Caco-2 (cell line): ENCODE measurements at regions not wholly inside any gene's neighbourhood (a gene's known extent, or its start where the extent isn't known, plus 50 kb on each side); places are given as distances from the start of the nearest gene placed in this dataset.

Experiments
- BruUV-seq: library from RNA; stranded (reverse); fragments of 400-500 nt; replicated peaks from 2 replicates; lab custom pipeline; 2021; lab: Mats Ljungman, UMichigan
- CTCF ChIA-PET: fragments of 300-600 bp; sonication (Branson Sonifier 250); formaldehyde crosslinking; loops from one replicate; lab custom pipeline; 2022; ENCODE audit warnings: antibody characterized with exemption; lab: Charles Lee
- POLR2A ChIA-PET: fragments of 300-600 bp; sonication (Branson Sonifier 250); formaldehyde crosslinking; loops from one replicate; lab custom pipeline; 2022; ENCODE audit warnings: antibody characterized with exemption; lab: Charles Lee
- DNase-seq, 2 experiments: peaks; one replicate each; pipeline versions ENCODE4 v3.0.0 to v3.0.0-alpha.2; 2020 to 2022
- H3K27me3 ChIP-seq: replicated peaks from 2 replicates; pipeline ENCODE4 v1.6.0; 2011; ENCODE audit warnings: low read length; ENCODE audit not compliant: control insufficient read depth, insufficient read depth
- H3K36me3 ChIP-seq: 2 replicates; pipeline ENCODE4 v1.5.1; 2011; ENCODE audit warnings: low read length; ENCODE audit not compliant: control insufficient read depth, insufficient read depth
- H3K4me1 ChIP-seq: fragments of 250-450 bp; sonication (Bioruptor Pico); 2 replicates; pipeline ENCODE4 v1.5.1; 2020; ENCODE audit warnings: mild to moderate bottlenecking
- H3K4me3 ChIP-seq: 2 replicates; pipeline ENCODE4 v1.5.1; 2011; ENCODE audit warnings: low read depth, mild to moderate bottlenecking, control low read depth, low read length
- H3K9me3 ChIP-seq: fragments of 250-450 bp; sonication (Bioruptor Pico); 2 replicates; pipeline ENCODE4 v1.5.1; 2020; ENCODE audit warnings: mild to moderate bottlenecking, moderate library complexity
- H3K27ac Mint-ChIP-seq: one replicate; pipeline ENCODE4 v1.8.0; 2022; ENCODE audit warnings: mixed read lengths; ENCODE audit not compliant: unreplicated experiment
- H3K27me3 Mint-ChIP-seq: one replicate; pipeline ENCODE4 v1.8.0; 2022; ENCODE audit warnings: mixed read lengths; ENCODE audit not compliant: insufficient read depth, unreplicated experiment
- H3K36me3 Mint-ChIP-seq: one replicate; pipeline ENCODE4 v1.8.0; 2022; ENCODE audit warnings: mild to moderate bottlenecking, mixed read lengths; ENCODE audit not compliant: insufficient read depth, unreplicated experiment
- H3K4me1 Mint-ChIP-seq: one replicate; pipeline ENCODE4 v1.8.0; 2022; ENCODE audit warnings: low read depth, mixed read lengths; ENCODE audit not compliant: unreplicated experiment
- H3K4me3 Mint-ChIP-seq: one replicate; pipeline ENCODE4 v1.8.0; 2022; ENCODE audit warnings: mild to moderate bottlenecking, moderate library complexity, mixed read lengths; ENCODE audit not compliant: unreplicated experiment
- H3K9me3 Mint-ChIP-seq: one replicate; pipeline ENCODE4 v1.8.0; 2022; ENCODE audit warnings: mixed read lengths; ENCODE audit not compliant: unreplicated experiment
- CTCF ChIP-seq, 2 experiments: fragments of 200-600 bp in 1 of 2; IDR thresholded peaks; 1 replicate in 1 of 2; 2 replicates in 1 of 2; pipeline versions ENCODE4 v1.5.1 to v1.8.0; 2011 to 2022; ENCODE audit warnings: antibody characterized with exemption in 1 of 2, control low read depth in 1 of 2, inconsistent platforms in 1 of 2, low read depth in 1 of 2, low read length in 1 of 2, mild to moderate bottlenecking in 1 of 2, moderate library complexity in 1 of 2; ENCODE audit not compliant: insufficient read depth in 1 of 2, severe bottlenecking in 1 of 2, unreplicated experiment in 1 of 2
- intact Hi-C: fragments of 100-400 bp; cut with micrococcal nuclease; formaldehyde crosslinking; loops from one replicate; pipeline ENCODE4 v1.10.0; 2022; ENCODE audit not compliant: unreplicated experiment

GRCh38 chr2:13876491-13877037 lies 756.0 kb upstream of the LRATD1 start:
- CTCF ChIA-PET: no interaction called here
- Histone ChIP-seq H3K9me3 (no peaks in the 10 kb centered on the region; the same call in 1 of the 2 replicates), H3K4me3 (no peak overlapping the region), H3K27me3 (no peaks in the 10 kb centered on the region), H3K4me1 (no peaks in the 10 kb centered on the region), H3K36me3 (no peaks in the 10 kb centered on the region)
- DNase-seq: no peak
- Mint-ChIP-seq H3K36me3 (no peaks in the 10 kb centered on the region), H3K27ac (no peak overlapping the region), H3K4me1 (no peaks in the 10 kb centered on the region), H3K27me3 (no peaks in the 10 kb centered on the region), H3K9me3 (no peaks in the 10 kb centered on the region), H3K4me3 (no peak overlapping the region)
- intact Hi-C loops: no loop called here
- no peak for TF ChIP-seq CTCF (IDR thresholded peaks at IDR 0.05; ENCODE audit: insufficient read depth in 1 of 2, low read depth in 1 of 2, low read length in 1 of 2, severe bottlenecking in 1 of 2, unreplicated experiment in 1 of 2)
- POLR2A ChIA-PET: no interaction called here
- no TSS peak for BruUV-seq

- no peaks in the 10 kb centered on the region for H3K4me1 Mint-ChIP-seq
- H3K4me3 Mint-ChIP-seq: no peak overlapping the region
- ChIA-PET POLR2A (no interaction called here), CTCF (no interaction called here)
- TF ChIP-seq CTCF (IDR thresholded peaks at IDR 0.05; ENCODE audit: insufficient read depth in 1 of 2, low read depth in 1 of 2, low read length in 1 of 2, severe bottlenecking in 1 of 2, unreplicated experiment in 1 of 2): no peak
- H3K4me1 ChIP-seq: no peaks in the 10 kb centered on the region
- H3K9me3 ChIP-seq: no peaks in the 10 kb centered on the region; the same call in 1 of the 2 replicates
- intact Hi-C loops: no loop called here
- no peaks in the 10 kb centered on the region for H3K27me3 ChIP-seq
- H3K4me3 ChIP-seq: no peak overlapping the region
- no TSS peak for BruUV-seq
- H3K36me3 Mint-ChIP-seq: no peaks in the 10 kb centered on the region
- no peaks in the 10 kb centered on the region for H3K9me3 Mint-ChIP-seq
- no peak for DNase-seq
- no peak overlapping the region for H3K27ac Mint-ChIP-seq
- no peaks in the 10 kb centered on the region for H3K36me3 ChIP-seq
- H3K27me3 Mint-ChIP-seq: no peaks in the 10 kb centered on the region
These were observed 754.9 kb upstream of the LRATD1 start for GRCh38 chr2:13877571-13877970.

GRCh38 chr2:13884291-13884976 lies 748.1 kb upstream of the LRATD1 start:
- H3K9me3 Mint-ChIP-seq: no peaks in the 10 kb centered on the region
- Histone ChIP-seq H3K27me3 (no peaks in the 10 kb centered on the region), H3K36me3 (no peaks in the 10 kb centered on the region), H3K4me3 (no peak overlapping the region), H3K4me1 (no peaks in the 10 kb centered on the region), H3K9me3 (no peaks in the 10 kb centered on the region)
- no peaks in the 10 kb centered on the region for H3K27me3 Mint-ChIP-seq
- no peak for TF ChIP-seq CTCF (IDR thresholded peaks at IDR 0.05; ENCODE audit: insufficient read depth in 1 of 2, low read depth in 1 of 2, low read length in 1 of 2, severe bottlenecking in 1 of 2, unreplicated experiment in 1 of 2)
- no peak for DNase-seq
- BruUV-seq: no TSS peak
- ChIA-PET POLR2A (no interaction called here), CTCF (no interaction called here)
- intact Hi-C loops: loop anchor here (5.0 kb wide), 1 partner anchor 692 kb away; no protein-coding TSS in a partner anchor
- no peaks in the 10 kb centered on the region for H3K36me3 Mint-ChIP-seq
- H3K4me1 Mint-ChIP-seq: no peaks in the 10 kb centered on the region
- H3K27ac Mint-ChIP-seq: no peak overlapping the region
- H3K4me3 Mint-ChIP-seq: no peak overlapping the region
